NB4 (cell line): ENCODE measurements at regions not wholly inside any gene's neighbourhood (a gene's known extent, or its start where the extent isn't known, plus 50 kb on each side); places are given as distances from the start of the nearest gene placed in this dataset.

ENCODE experiments used
- CTCF ChIP-seq: IDR thresholded peaks from one replicate; pipeline ENCODE4 v1.5.1; 2012; ENCODE audit warnings: low read depth, low read length
- MYC ChIP-seq: IDR thresholded peaks from 2 replicates; pipeline ENCODE4 v1.6.1; 2011; ENCODE audit warnings: low read depth, low read length
- POLR2A ChIP-seq: IDR thresholded peaks from 2 replicates; pipeline ENCODE4 v1.6.1; 2011; ENCODE audit warnings: mild to moderate bottlenecking; ENCODE audit not compliant: insufficient read length; ENCODE audit errors: extremely low read depth

GRCh38 chr4:142977182-142977581 is 131.1 kb upstream of the INPP4B start:
- TF ChIP-seq POLR2A = no peak
- TF ChIP-seq CTCF = no peak
- no peak for TF ChIP-seq MYC
